Putamen (tissue), 1 donor: ENCODE measurements at regions not wholly inside any gene's neighbourhood (a gene's known extent, or its start where the extent isn't known, plus 50 kb on each side); places are given as distances from the start of the nearest gene placed in this dataset.

Experiments used
- DNase-seq: peaks from one replicate; pipeline ENCODE4 v3.0.0-alpha.2; 2016; ENCODE audit warnings: low spot score

- DNase-seq: no peak
Observed at GRCh38 chr9:88034964-88035363, 60.6 kb upstream of the CDK20 start.

- no peak for DNase-seq
Observed at GRCh38 chr9:88033359-88033702, 59.0 kb upstream of the CDK20 start.

- DNase-seq: no peak
Observed at GRCh38 chr9:88028338-88028737, 54.0 kb upstream of the CDK20 start.

- no peak for DNase-seq
Observed at GRCh38 chr9:88026118-88026479, 51.8 kb upstream of the CDK20 start.

- no peak for DNase-seq
Observed at GRCh38 chr9:88025411-88026117, 51.2 kb upstream of the CDK20 start.

GRCh38 chr9:88024896-88025295 lies 50.6 kb upstream of the CDK20 start:
- no peak for DNase-seq
